Transverse colon (tissue), 4 donors: ENCODE measurements at regions not wholly inside any gene's neighbourhood (a gene's known extent, or its start where the extent isn't known, plus 50 kb on each side); places are given as distances from the start of the nearest gene placed in this dataset.
"Not testable (repeated sequence)": the region's sequence is repeated elsewhere in the genome, so short reads cannot be mapped to it uniquely, and the experiment has no call there.

Experiments
- POLR2AphosphoS5 ChIP-seq, 3 donors: sonication (generic); formaldehyde crosslinking; IDR thresholded peaks; one replicate each; pipeline ENCODE4 v1.6.1; 2016; ENCODE audit warnings: antibody characterized with exemption in 3 of 3
- TF ChIP-seq, protein P1 (sequence below), 5 experiments: fragments of 200-600 bp in 3 of 5; fragments of 450-650 bp in 2 of 5; sonication (generic) in 3 of 5; IDR thresholded peaks; 1 replicate in 2 of 5; 2 replicates in 3 of 5; pipeline ENCODE4 v1.5.1; 2016 to 2017; ENCODE audit warnings: antibody characterized with exemption in 5 of 5, inconsistent platforms in 3 of 5, mild to moderate bottlenecking in 2 of 5, moderate library complexity in 1 of 5

- TF ChIP-seq POLR2AphosphoS5 (IDR thresholded peaks at IDR 0.05), result not testable (repeated sequence)
- TF ChIP-seq, protein P1, sequence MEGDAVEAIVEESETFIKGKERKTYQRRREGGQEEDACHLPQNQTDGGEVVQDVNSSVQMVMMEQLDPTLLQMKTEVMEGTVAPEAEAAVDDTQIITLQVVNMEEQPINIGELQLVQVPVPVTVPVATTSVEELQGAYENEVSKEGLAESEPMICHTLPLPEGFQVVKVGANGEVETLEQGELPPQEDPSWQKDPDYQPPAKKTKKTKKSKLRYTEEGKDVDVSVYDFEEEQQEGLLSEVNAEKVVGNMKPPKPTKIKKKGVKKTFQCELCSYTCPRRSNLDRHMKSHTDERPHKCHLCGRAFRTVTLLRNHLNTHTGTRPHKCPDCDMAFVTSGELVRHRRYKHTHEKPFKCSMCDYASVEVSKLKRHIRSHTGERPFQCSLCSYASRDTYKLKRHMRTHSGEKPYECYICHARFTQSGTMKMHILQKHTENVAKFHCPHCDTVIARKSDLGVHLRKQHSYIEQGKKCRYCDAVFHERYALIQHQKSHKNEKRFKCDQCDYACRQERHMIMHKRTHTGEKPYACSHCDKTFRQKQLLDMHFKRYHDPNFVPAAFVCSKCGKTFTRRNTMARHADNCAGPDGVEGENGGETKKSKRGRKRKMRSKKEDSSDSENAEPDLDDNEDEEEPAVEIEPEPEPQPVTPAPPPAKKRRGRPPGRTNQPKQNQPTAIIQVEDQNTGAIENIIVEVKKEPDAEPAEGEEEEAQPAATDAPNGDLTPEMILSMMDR (IDR thresholded peaks at IDR 0.05), result not testable (repeated sequence)
Measured at GRCh38 chr22:23417327-23417726, 162.8 kb downstream of the IGLL1 start.
